SK-N-MC (cell line): ENCODE measurements at regions not wholly inside any gene's neighbourhood (a gene's known extent, or its start where the extent isn't known, plus 50 kb on each side); places are given as distances from the start of the nearest gene placed in this dataset.

Source experiments
- DNase-seq: peaks from one replicate; pipeline ENCODE4 v3.0.0-alpha.2; 2011; ENCODE audit warnings: low read depth, low spot score
- H3K27ac ChIP-seq: fragments of 200-600 bp; sonication (generic); 2 replicates; pipeline ENCODE4 v1.5.1; 2016; ENCODE audit warnings: mixed run types
- H3K36me3 ChIP-seq: fragments of 200-600 bp; sonication (generic); 2 replicates; pipeline ENCODE4 v1.6.1; 2017; ENCODE audit warnings: antibody characterized with exemption, low read length, mixed read lengths; ENCODE audit not compliant: insufficient read depth
- H3K4me3 ChIP-seq: fragments of 200-600 bp; sonication (generic); 2 replicates; pipeline ENCODE4 v1.5.1; 2016
- H3K9ac ChIP-seq: fragments of 200-600 bp; sonication (generic); 2 replicates; pipeline ENCODE4 v1.8.0; 2017; ENCODE audit warnings: mixed run types, mixed read lengths; ENCODE audit not compliant: insufficient read length
- H3K9me3 ChIP-seq: fragments of 200-600 bp; sonication (generic); 2 replicates; pipeline ENCODE4 v1.6.1; 2017; ENCODE audit warnings: low read depth, mild to moderate bottlenecking, antibody characterized with exemption, low read length, moderate library complexity, mixed read lengths
- EZH2 ChIP-seq: fragments of 200-600 bp; sonication (generic); IDR thresholded peaks from one replicate; pipeline ENCODE4 v1.6.1; 2017; ENCODE audit warnings: antibody characterized with exemption
- FOXP2 ChIP-seq: optimal IDR thresholded peaks from 2 replicates; pipeline ENCODE3; 2011; ENCODE audit warnings: mild to moderate bottlenecking, moderate library complexity; ENCODE audit not compliant: insufficient read depth; ENCODE audit errors: extremely low read length, control extremely low read depth
- POLR2AphosphoS5 ChIP-seq: IDR thresholded peaks from 2 replicates; pipeline ENCODE4 v1.6.1; 2012; ENCODE audit warnings: mild to moderate bottlenecking, low read depth, low read length, borderline replicate concordance

DNA sequence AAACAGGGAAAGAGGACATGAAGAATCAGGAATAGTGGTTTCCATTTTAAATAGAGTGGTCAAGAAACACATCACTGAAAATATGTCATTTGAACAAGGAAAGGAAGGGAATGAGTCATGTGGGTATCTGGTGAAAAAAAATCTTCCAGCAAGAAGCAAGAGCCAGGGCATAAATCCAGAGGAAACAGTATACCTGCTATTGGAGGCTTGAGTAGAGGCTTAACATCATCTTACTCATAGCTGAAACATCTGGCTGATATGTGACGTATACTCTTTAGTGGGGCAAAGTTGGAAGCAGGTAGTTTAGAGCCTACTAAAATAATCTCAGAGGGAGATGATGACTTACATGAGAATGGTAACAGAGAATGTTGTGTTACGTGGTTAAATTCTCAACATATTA lies 517.2 kb downstream of the CAAP1 start:
- Histone ChIP-seq H3K4me3 (no peak overlapping the region), H3K27ac (no peak overlapping the region), H3K9ac (no peak overlapping the region), H3K9me3 (no peaks in the 10 kb centered on the region), H3K36me3 (no peaks in the 10 kb centered on the region)
- TF ChIP-seq FOXP2, result no peak
- no peak for TF ChIP-seq EZH2
- no peak for TF ChIP-seq POLR2AphosphoS5
- no peak for DNase-seq

GRCh38 chr9:26373616-26374015 lies 519.0 kb downstream of the CAAP1 start:
- no peak overlapping the region for H3K4me3 ChIP-seq
- no peaks in the 10 kb centered on the region for H3K36me3 ChIP-seq
- H3K9ac ChIP-seq, result no peak overlapping the region
- H3K9me3 ChIP-seq, result no peaks in the 10 kb centered on the region
- no peak for DNase-seq
- TF ChIP-seq FOXP2 (no peak), EZH2 (no peak), POLR2AphosphoS5 (no peak)
- no peak overlapping the region for H3K27ac ChIP-seq

DNA sequence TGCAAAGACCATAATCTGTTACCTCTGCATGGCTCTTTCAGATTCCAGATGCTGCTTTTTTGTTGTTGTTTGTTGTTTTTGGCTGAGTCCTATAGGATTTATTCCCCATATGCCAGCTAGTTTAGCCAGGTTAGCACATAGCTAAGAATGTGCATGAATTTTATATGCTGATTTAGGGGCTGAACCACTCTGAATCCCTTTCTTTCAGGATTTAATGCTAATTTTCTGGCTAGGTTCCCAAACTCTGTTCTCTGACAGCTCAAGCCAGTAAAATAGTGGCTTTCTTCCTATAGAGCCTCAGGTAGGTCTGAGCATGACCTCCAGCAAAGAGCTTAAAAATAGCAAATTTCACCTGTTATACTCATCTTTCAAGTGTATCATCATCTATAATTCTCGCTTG lies 521.4 kb downstream of the CAAP1 start:
- TF ChIP-seq POLR2AphosphoS5 (no peak), FOXP2 (no peak), EZH2 (no peak)
- Histone ChIP-seq H3K9me3 (no peaks in the 10 kb centered on the region), H3K9ac (no peak overlapping the region), H3K4me3 (no peak overlapping the region), H3K27ac (no peak overlapping the region), H3K36me3 (no peaks in the 10 kb centered on the region)
- no peak for DNase-seq

DNA sequence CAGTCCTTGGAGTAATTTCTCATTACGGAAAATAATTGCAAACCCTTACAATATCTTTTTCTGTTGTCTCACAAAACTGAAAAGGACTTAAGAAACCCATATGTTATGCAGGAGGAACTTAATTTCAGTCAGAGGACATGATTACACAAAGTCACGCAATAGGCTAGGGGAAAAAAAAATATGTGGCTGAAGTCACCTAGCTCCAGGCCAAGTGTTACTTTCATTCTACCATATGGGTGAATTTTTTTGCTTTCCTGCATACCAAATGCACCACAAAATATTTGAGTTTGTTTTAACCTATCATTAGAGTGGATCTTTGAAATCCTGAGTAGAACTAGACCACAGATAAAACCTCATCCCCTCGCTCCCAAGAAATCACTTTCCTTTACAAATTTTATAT lies 523.5 kb downstream of the CAAP1 start:
- no peaks in the 10 kb centered on the region for H3K36me3 ChIP-seq
- no peak for TF ChIP-seq POLR2AphosphoS5
- TF ChIP-seq FOXP2, result no peak
- TF ChIP-seq EZH2, result no peak
- H3K9ac ChIP-seq, result no peak overlapping the region
- H3K4me3 ChIP-seq, result no peak overlapping the region
- no peaks in the 10 kb centered on the region for H3K9me3 ChIP-seq
- DNase-seq, result no peak
- no peak overlapping the region for H3K27ac ChIP-seq

DNA sequence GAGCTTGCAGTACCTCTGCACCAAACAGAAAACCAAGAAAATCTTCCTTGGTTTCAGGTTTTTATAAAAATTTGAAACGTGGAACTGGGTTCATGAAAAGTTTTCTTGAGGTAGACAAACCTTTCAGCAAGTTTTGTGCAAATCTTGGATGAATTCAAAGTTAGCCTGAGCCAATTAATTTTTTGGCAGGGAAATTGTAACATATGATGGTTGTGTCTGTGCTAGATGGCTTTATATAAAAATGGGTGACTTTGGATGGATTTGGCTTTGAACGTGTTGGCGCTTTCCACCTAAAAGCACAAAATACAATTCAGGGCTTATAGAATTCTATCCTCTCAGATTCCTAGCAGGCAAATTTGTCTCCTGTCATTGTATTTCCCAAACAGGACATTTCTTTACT lies 524.4 kb downstream of the CAAP1 start:
- H3K27ac ChIP-seq, result no peak overlapping the region
- no peaks in the 10 kb centered on the region for H3K36me3 ChIP-seq
- no peak for TF ChIP-seq EZH2
- TF ChIP-seq FOXP2, result no peak
- no peak for TF ChIP-seq POLR2AphosphoS5
- H3K9ac ChIP-seq, result no peak overlapping the region
- no peak for DNase-seq
- H3K4me3 ChIP-seq, result no peak overlapping the region
- H3K9me3 ChIP-seq, result no peaks in the 10 kb centered on the region

- H3K27ac ChIP-seq, result no peak overlapping the region
- no peak for TF ChIP-seq EZH2
- no peak for TF ChIP-seq POLR2AphosphoS5
- TF ChIP-seq FOXP2, result no peak
- no peaks in the 10 kb centered on the region for H3K9me3 ChIP-seq
- H3K36me3 ChIP-seq, result no peaks in the 10 kb centered on the region
- DNase-seq, result no peak
- no peak overlapping the region for H3K9ac ChIP-seq
- no peak overlapping the region for H3K4me3 ChIP-seq
Measured at GRCh38 chr9:26361010-26361409, 531.6 kb downstream of the CAAP1 start.

DNA sequence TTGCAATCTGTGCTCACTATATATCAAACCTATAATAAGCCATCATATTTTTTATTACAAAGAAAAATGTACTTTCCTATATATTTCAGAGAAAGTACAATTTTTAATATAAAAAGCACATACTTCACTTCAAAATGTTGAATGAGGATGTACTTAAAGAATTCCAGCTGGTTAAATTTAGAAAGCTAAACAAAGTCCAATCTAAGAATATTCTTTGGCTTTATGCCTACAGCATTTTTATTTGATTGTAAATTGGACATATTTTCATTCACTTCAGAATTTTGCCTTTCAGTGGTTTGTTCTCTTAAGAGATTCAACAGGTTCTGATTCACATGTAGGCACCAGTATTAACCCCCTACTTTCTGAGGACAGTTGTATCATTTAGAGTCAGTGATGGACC lies 533.8 kb downstream of the CAAP1 start:
- no peak for DNase-seq
- Histone ChIP-seq H3K9ac (no peak overlapping the region), H3K9me3 (no peaks in the 10 kb centered on the region), H3K27ac (no peak overlapping the region), H3K36me3 (no peaks in the 10 kb centered on the region), H3K4me3 (no peak overlapping the region)
- TF ChIP-seq FOXP2, result no peak
- TF ChIP-seq POLR2AphosphoS5, result no peak
- TF ChIP-seq EZH2, result no peak

- no peak for TF ChIP-seq POLR2AphosphoS5
- no peak for TF ChIP-seq FOXP2
- TF ChIP-seq EZH2, result no peak
- H3K9me3 ChIP-seq, result no peaks in the 10 kb centered on the region
- H3K36me3 ChIP-seq, result no peaks in the 10 kb centered on the region
- no peak overlapping the region for H3K4me3 ChIP-seq
- H3K9ac ChIP-seq, result no peak overlapping the region
- no peak overlapping the region for H3K27ac ChIP-seq
- no peak for DNase-seq
Measured at GRCh38 chr9:26357803-26358344, 534.7 kb downstream of the CAAP1 start.

GRCh38 chr9:26356491-26356890 lies 536.1 kb downstream of the CAAP1 start:
- no peak for DNase-seq
- H3K9ac ChIP-seq, result no peak overlapping the region
- no peaks in the 10 kb centered on the region for H3K36me3 ChIP-seq
- TF ChIP-seq POLR2AphosphoS5, result no peak
- TF ChIP-seq FOXP2, result no peak
- no peak overlapping the region for H3K27ac ChIP-seq
- no peaks in the 10 kb centered on the region for H3K9me3 ChIP-seq
- H3K4me3 ChIP-seq, result no peak overlapping the region
